NB4 (cell line): ENCODE measurements at regions not wholly inside any gene's neighbourhood (a gene's known extent, or its start where the extent isn't known, plus 50 kb on each side); places are given as distances from the start of the nearest gene placed in this dataset.

Source experiments
- MYC ChIP-seq: IDR thresholded peaks from 2 replicates; pipeline ENCODE4 v1.6.1; 2011; ENCODE audit warnings: low read depth, low read length
- POLR2A ChIP-seq: IDR thresholded peaks from 2 replicates; pipeline ENCODE4 v1.6.1; 2011; ENCODE audit warnings: mild to moderate bottlenecking; ENCODE audit not compliant: insufficient read length; ENCODE audit errors: extremely low read depth
- TF ChIP-seq, protein P1 (sequence below): IDR thresholded peaks from one replicate; pipeline ENCODE4 v1.5.1; 2012; ENCODE audit warnings: low read depth, low read length
- TF ChIP-seq, protein P2 (sequence below): IDR thresholded peaks from 2 replicates; pipeline ENCODE4 v1.6.1; 2011; ENCODE audit warnings: low read depth, low read length

DNA sequence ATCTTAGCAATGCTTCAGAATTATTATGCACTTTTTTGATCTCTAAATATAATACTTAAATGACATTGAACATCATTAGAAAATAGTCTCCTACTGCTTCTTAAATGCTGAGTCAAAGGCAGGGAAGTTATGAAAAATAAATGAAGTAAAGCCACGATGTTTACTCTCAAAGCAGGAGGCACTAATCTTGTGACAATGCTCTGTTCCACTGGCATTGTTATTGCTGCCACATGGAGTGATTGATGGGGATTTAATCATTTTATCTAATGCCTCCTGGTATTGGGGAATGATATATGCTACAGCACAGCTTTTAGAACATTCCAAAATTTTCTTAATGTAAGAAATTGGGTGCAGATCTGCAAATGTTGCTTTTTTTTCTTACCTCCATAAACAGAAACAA is 1655.4 kb upstream of the NUDT12 start:
- TF ChIP-seq, protein P1, sequence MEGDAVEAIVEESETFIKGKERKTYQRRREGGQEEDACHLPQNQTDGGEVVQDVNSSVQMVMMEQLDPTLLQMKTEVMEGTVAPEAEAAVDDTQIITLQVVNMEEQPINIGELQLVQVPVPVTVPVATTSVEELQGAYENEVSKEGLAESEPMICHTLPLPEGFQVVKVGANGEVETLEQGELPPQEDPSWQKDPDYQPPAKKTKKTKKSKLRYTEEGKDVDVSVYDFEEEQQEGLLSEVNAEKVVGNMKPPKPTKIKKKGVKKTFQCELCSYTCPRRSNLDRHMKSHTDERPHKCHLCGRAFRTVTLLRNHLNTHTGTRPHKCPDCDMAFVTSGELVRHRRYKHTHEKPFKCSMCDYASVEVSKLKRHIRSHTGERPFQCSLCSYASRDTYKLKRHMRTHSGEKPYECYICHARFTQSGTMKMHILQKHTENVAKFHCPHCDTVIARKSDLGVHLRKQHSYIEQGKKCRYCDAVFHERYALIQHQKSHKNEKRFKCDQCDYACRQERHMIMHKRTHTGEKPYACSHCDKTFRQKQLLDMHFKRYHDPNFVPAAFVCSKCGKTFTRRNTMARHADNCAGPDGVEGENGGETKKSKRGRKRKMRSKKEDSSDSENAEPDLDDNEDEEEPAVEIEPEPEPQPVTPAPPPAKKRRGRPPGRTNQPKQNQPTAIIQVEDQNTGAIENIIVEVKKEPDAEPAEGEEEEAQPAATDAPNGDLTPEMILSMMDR: no peak
- TF ChIP-seq POLR2A (no peak), MYC (no peak)
- TF ChIP-seq, protein P2, sequence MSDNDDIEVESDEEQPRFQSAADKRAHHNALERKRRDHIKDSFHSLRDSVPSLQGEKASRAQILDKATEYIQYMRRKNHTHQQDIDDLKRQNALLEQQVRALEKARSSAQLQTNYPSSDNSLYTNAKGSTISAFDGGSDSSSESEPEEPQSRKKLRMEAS: no peak
